IMR-90 (cell line): ENCODE measurements at regions not wholly inside any gene's neighbourhood (a gene's known extent, or its start where the extent isn't known, plus 50 kb on each side); places are given as distances from the start of the nearest gene placed in this dataset.
"Not testable (repeated sequence)": the region's sequence is repeated elsewhere in the genome, so short reads cannot be mapped to it uniquely, and the experiment has no call there.

Experiments used
- BHLHE40 ChIP-seq: fragments of 150-350 bp; IDR thresholded peaks from 2 replicates; pipeline ENCODE4 v1.6.1; 2016; ENCODE audit warnings: mild to moderate bottlenecking, low read depth, low read length
- ELK1 ChIP-seq: fragments of 150-350 bp; IDR thresholded peaks from 2 replicates; pipeline ENCODE4 v1.6.1; 2016; ENCODE audit warnings: low read depth, mild to moderate bottlenecking, low read length, moderate library complexity, borderline replicate concordance
- FOS ChIP-seq: fragments of 150-350 bp; IDR thresholded peaks from 2 replicates; pipeline ENCODE4 v1.6.1; 2016; ENCODE audit warnings: low read depth, low read length
- POLR2A ChIP-seq: IDR thresholded peaks from 2 replicates; pipeline ENCODE4 v1.6.1; 2012; ENCODE audit warnings: mild to moderate bottlenecking, low read depth, low read length
- RAD21 ChIP-seq: IDR thresholded peaks from 2 replicates; pipeline ENCODE4 v1.6.1; 2012; ENCODE audit warnings: low read length, improper control_type of control experiment
- SMC3 ChIP-seq: fragments of 150-350 bp; IDR thresholded peaks from 2 replicates; pipeline ENCODE4 v1.6.1; 2016; ENCODE audit warnings: low read depth, mild to moderate bottlenecking, antibody characterized with exemption, low read length, moderate library complexity
- TF ChIP-seq, protein P1 (sequence below): conservative IDR thresholded peaks from 2 replicates; pipeline ENCODE4 v1.5.1; 2012; ENCODE audit warnings: mild to moderate bottlenecking, low read depth, low read length, improper control_type of control experiment
- TF ChIP-seq, protein P2 (sequence below): fragments of 150-350 bp; IDR thresholded peaks from 2 replicates; pipeline ENCODE4 v1.6.1; 2017; ENCODE audit warnings: mild to moderate bottlenecking, antibody characterized with exemption, low read length, low read depth

DNA sequence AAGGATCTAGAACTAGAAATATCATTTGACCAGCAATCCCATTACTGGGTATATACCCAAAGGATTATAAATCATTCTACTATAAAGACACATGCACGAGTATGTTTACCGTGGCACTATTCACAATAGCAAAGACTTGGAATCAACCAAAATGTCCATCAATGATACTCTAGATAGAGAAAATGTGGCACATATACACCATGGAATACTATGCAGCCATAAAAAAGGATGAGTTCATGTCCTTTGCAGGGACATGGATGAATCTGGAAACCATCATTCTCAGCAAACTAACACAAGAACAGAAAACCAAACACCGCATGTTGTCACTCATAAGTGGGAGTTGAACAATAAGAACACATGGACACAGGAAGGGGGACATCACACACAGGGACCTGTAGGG, 167.5 kb upstream of the PLN start:
- TF ChIP-seq, protein P1, sequence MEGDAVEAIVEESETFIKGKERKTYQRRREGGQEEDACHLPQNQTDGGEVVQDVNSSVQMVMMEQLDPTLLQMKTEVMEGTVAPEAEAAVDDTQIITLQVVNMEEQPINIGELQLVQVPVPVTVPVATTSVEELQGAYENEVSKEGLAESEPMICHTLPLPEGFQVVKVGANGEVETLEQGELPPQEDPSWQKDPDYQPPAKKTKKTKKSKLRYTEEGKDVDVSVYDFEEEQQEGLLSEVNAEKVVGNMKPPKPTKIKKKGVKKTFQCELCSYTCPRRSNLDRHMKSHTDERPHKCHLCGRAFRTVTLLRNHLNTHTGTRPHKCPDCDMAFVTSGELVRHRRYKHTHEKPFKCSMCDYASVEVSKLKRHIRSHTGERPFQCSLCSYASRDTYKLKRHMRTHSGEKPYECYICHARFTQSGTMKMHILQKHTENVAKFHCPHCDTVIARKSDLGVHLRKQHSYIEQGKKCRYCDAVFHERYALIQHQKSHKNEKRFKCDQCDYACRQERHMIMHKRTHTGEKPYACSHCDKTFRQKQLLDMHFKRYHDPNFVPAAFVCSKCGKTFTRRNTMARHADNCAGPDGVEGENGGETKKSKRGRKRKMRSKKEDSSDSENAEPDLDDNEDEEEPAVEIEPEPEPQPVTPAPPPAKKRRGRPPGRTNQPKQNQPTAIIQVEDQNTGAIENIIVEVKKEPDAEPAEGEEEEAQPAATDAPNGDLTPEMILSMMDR, result not testable (repeated sequence)
- not testable (repeated sequence) for TF ChIP-seq SMC3, ELK1, POLR2A, FOS, RAD21, BHLHE40
- TF ChIP-seq, protein P2, sequence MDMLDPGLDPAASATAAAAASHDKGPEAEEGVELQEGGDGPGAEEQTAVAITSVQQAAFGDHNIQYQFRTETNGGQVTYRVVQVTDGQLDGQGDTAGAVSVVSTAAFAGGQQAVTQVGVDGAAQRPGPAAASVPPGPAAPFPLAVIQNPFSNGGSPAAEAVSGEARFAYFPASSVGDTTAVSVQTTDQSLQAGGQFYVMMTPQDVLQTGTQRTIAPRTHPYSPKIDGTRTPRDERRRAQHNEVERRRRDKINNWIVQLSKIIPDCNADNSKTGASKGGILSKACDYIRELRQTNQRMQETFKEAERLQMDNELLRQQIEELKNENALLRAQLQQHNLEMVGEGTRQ, result not testable (repeated sequence)
